HEK293T (cell line): ENCODE measurements at regions not wholly inside any gene's neighbourhood (a gene's known extent, or its start where the extent isn't known, plus 50 kb on each side); places are given as distances from the start of the nearest gene placed in this dataset.

ENCODE experiments used
- ARNT ChIP-seq: fragments of 450-650 bp; IDR thresholded peaks from 2 replicates; pipeline ENCODE4 v1.6.1; 2017; ENCODE audit warnings: mild to moderate bottlenecking
- BHLHE40 ChIP-seq: fragments of 450-650 bp; IDR thresholded peaks from 2 replicates; pipeline ENCODE4 v1.6.1; 2016; ENCODE audit warnings: mild to moderate bottlenecking, moderate library complexity, borderline replicate concordance
- FOXA1 ChIP-seq: fragments of 450-650 bp; IDR thresholded peaks from 2 replicates; pipeline ENCODE4 v1.6.1; 2016; ENCODE audit warnings: mild to moderate bottlenecking
- FOXK2 ChIP-seq: fragments of 450-650 bp; IDR thresholded peaks from 2 replicates; pipeline ENCODE4 v1.6.1; 2016; ENCODE audit warnings: mild to moderate bottlenecking
- NFRKB ChIP-seq: fragments of 450-650 bp; IDR thresholded peaks from 2 replicates; pipeline ENCODE4 v1.6.1; 2016; ENCODE audit warnings: mild to moderate bottlenecking, moderate library complexity
- SP1 ChIP-seq: fragments of 450-650 bp; IDR thresholded peaks from 2 replicates; pipeline ENCODE4 v1.6.1; 2017
- SUZ12 ChIP-seq: fragments of 450-650 bp; IDR thresholded peaks from 2 replicates; pipeline ENCODE4 v1.6.1; 2016; ENCODE audit warnings: mild to moderate bottlenecking
- TARDBP ChIP-seq: fragments of 450-650 bp; IDR thresholded peaks from 2 replicates; pipeline ENCODE4 v1.6.1; 2016

- TF ChIP-seq NFRKB (no peak), SP1 (no peak), FOXK2 (no peak), TARDBP (no peak), ARNT (no peak), SUZ12 (no peak), BHLHE40 (no peak), FOXA1 (no peak)
Observed at GRCh38 chr1:25001125-25001915, 71.2 kb upstream of the RUNX3 start.
